ENCODE measurements at regions not wholly inside any gene's neighbourhood (a gene's known extent, or its start where the extent isn't known, plus 50 kb on each side); places are given as distances from the start of the nearest gene placed in this dataset.

- DNase-seq: no peak
Observed at GRCh38 chr22:48949375-48950149, 878.1 kb downstream of the BRD1 start.

- DNase-seq: no peak
Observed at GRCh38 chr22:48948575-48949170, 879.0 kb downstream of the BRD1 start.

- no peak for DNase-seq
Observed at GRCh38 chr22:48947636-48948035, 880.0 kb downstream of the BRD1 start.

GRCh38 chr22:48945621-48946458 lies 881.8 kb downstream of the BRD1 start:
- DNase-seq: no peak

- no peak for DNase-seq
Observed at GRCh38 chr22:48944751-48945620, 882.7 kb downstream of the BRD1 start.

GRCh38 chr22:48944433-48944750 lies 883.3 kb downstream of the BRD1 start:
- DNase-seq: no peak

GRCh38 chr22:48943567-48944432 lies 883.9 kb downstream of the BRD1 start:
- no peak for DNase-seq

GRCh38 chr22:48942698-48943566 lies 884.7 kb downstream of the BRD1 start:
- no peak for DNase-seq

- DNase-seq: no peak
Observed at GRCh38 chr22:48941903-48942575, 885.6 kb downstream of the BRD1 start.

- DNase-seq: no peak
Observed at GRCh38 chr22:48941033-48941902, 886.4 kb downstream of the BRD1 start.

- DNase-seq: no peak
Observed at GRCh38 chr22:48940266-48941032, 887.2 kb downstream of the BRD1 start.

- no peak for DNase-seq
Observed at GRCh38 chr22:48939441-48940265, 888.0 kb downstream of the BRD1 start.

GRCh38 chr22:48938741-48939140 lies 888.9 kb downstream of the BRD1 start:
- no peak for DNase-seq

GRCh38 chr22:48937032-48937639 lies 890.5 kb downstream of the BRD1 start:
- DNase-seq: no peak

GRCh38 chr22:48936391-48936790 lies 891.3 kb downstream of the BRD1 start:
- DNase-seq: no peak

- no peak for DNase-seq
Observed at GRCh38 chr22:48934446-48934845, 893.2 kb downstream of the BRD1 start.

- no peak for DNase-seq
Observed at GRCh38 chr22:48931452-48931851, 896.2 kb downstream of the BRD1 start.

All from NCI-H1048 (cell line).